KBM-7 (cell line): ENCODE measurements at regions not wholly inside any gene's neighbourhood (a gene's known extent, or its start where the extent isn't known, plus 50 kb on each side); places are given as distances from the start of the nearest gene placed in this dataset.

Source experiments
- DNase-seq: peaks from one replicate; pipeline ENCODE4 v3.0.0-alpha.2; 2015
- in situ Hi-C: fragments of 300-500 bp; cut with MboI; formaldehyde crosslinking; loops from 2 replicates; pipeline ENCODE4 v1.14.3; 2020; ENCODE audit warnings: low sequenced_read_pairs, low pct_unique_long_range_greater_than_20kb, mixed read lengths

DNA sequence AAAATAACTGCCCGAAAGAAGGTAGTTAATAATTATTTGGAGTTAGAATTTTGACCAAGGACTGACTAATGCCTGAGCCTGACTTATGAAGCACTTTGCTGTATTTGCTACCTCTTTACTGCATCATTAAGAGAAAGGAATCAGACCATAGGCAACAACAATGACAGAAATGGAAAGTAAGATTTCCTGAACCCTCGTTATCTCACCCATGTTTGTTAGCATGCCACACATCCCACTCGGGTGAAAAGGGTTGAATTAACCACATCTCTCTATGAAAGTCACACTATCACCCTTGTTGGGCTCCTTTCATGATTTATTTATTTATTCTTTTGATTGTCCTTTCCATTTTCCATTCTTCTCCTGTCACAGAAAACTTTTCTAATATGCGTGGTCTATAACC is 59.6 kb downstream of the OLIG3 start:
- no peak for DNase-seq
- in situ Hi-C loops = no loop called here

DNA sequence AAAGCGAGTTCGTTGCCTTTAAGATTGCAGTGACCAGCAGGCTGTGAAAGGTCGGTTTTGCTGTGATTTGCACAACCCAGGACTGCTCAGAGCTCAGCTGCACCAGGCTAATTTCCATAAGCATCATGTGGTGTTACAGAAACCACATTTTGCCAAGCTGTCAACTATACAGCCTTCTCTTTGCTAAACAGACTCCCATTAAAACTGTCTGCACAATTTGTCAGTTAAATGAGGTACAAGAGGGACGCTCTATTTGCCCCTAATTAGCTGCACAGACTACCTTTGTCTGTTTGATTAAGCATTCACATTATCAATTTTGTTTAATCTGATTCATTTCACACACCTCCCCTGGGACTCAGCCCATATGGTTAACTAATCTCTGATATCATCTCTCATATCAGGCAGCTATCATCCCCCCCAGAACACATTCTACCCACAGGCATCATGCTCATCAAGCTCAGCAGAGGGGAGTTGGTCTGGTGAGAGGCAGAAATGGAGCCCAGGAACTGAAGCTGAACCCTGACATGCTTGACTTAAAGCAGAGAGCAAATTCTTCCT is 62.1 kb downstream of the OLIG3 start:
- in situ Hi-C loops = no loop called here
- no peak for DNase-seq

GRCh38 chr6:137430954-137431353 is 63.2 kb downstream of the OLIG3 start:
- DNase-seq = no peak
- in situ Hi-C loops = no loop called here

GRCh38 chr6:137427656-137428290 is 66.4 kb downstream of the OLIG3 start:
- DNase-seq = no peak
- in situ Hi-C loops = no loop called here

- in situ Hi-C loops = no loop called here
- peak; percentile 27 for DNase-seq
Measured at GRCh38 chr6:137426007-137426689, 68.0 kb downstream of the OLIG3 start.

- in situ Hi-C loops = no loop called here
- no peak for DNase-seq
Measured at GRCh38 chr6:137424251-137424650, 69.9 kb downstream of the OLIG3 start.

GRCh38 chr6:137423451-137424168 is 70.6 kb downstream of the OLIG3 start:
- no peak for DNase-seq
- in situ Hi-C loops = no loop called here

DNA sequence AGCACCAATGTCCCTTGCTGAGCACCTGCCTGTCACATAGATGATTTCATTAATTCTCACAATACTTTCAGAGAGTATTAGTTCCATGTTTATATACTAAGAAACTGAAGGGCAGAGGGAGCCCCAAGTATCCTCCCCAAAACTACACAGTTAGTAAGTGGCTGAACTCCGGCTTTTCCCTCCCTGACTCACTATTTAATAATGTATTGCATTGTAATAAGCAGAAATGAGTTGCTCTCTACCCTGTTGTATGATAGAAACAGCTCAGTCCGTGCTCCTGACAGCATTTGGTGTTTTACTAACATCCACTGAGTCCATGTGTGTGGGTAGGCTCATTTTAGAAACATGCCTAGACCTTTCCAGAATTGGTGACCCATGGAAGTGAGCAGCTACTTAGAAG is 76.8 kb downstream of the OLIG3 start:
- no peak for DNase-seq
- in situ Hi-C loops = no loop called here

DNA sequence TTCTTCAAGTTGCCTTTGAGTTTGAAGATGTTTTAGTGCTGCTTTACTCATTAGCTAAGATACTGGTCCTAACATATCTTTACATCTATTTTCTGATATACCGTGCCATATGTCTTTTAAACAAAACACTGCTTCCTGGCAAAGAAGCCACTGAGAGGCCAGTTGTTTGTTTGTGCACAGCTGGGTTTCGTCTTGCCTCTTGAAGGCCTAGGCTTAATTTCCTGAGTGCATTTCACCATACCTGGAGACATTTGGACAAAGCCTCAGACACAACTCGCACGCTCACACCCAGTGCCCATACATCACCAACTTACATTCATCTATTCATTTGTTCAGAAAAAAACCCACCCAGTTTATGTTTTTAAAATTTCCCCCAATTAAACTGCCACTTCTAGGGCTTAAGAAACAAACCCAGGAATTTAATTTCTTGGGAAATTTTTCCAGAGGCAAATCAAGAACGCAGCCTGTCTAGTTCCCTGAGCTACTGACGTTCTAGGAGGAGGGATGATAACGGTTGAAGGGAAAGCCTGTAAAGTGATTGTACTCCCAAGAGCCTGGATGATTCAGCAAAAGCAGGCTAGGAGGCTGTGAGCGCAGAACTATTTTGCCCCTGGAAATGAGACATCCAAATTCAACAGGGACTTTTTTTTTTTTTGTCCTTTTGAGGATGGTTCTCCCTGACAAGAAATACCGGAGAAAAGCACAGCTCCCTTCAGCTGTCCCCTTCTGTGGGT is 77.7 kb downstream of the OLIG3 start:
- no peak for DNase-seq
- in situ Hi-C loops = no loop called here

- in situ Hi-C loops = no loop called here
- DNase-seq = no peak
Measured at GRCh38 chr6:137415834-137416190, 78.4 kb downstream of the OLIG3 start.

GRCh38 chr6:137415127-137415833 is 78.9 kb downstream of the OLIG3 start:
- peak; percentile 82 for DNase-seq
- in situ Hi-C loops = no loop called here

DNA sequence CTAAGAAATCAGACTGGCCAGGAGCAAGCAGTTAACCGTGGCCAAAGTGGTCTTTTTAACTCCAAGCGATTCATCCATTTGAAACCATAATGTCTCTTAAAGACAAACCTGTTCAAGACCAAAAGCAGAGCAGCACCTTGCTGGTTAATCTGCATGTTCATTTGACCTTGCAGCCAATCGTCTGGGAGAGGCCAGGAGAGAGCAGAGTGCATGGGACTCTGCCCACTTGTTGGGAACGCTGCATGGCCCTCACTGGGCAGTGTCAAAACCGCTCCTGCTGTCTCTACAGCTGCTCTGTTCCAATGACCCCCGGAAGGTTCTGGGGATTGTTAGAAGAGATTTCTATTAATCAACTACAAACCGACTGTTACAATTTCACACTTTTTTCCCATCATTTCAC is 79.6 kb downstream of the OLIG3 start:
- in situ Hi-C loops = no loop called here
- DNase-seq = no peak

DNA sequence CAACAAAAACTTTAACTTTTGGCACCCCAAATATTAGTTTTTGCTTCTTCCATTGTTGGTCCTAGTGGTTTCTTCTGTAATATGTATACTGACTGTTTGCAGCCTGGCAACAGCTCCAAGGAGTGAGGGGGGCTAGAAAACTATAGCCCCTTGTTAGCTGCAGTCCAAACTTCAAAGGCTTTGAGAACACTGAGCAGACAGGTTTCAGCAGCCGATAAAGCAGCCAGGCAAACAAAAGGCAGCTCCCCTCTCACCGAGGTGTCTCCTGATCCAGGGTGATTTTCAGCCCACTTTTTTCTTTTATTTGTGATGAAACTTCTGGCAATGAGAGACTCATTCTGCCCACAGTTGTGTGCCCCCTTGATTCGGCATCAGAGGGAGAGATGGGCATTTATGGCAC is 80.7 kb downstream of the OLIG3 start:
- no peak for DNase-seq
- in situ Hi-C loops = no loop called here

DNA sequence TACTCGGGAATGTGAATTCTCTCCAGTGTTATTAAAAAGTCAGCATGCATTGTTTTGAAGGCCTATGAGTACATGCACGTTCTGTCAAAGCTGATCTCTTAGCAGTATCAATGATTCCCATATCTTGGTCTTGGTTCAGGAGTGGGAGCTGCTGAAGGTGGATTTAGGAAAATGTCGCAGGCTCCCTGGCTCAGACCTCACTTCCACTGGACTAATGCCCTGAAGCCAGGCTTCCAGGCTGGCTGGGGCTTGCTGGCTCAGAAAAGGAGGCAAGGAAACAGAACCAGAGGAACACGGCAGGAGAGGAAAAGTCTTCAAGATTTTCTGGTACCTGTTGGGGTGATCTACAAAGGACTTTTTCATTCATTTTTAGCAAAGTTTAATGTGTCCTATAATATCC is 81.6 kb downstream of the OLIG3 start:
- in situ Hi-C loops = no loop called here
- no peak for DNase-seq

- DNase-seq = no peak
- in situ Hi-C loops = no loop called here
Measured at GRCh38 chr6:137409266-137409777, 84.9 kb downstream of the OLIG3 start.

DNA sequence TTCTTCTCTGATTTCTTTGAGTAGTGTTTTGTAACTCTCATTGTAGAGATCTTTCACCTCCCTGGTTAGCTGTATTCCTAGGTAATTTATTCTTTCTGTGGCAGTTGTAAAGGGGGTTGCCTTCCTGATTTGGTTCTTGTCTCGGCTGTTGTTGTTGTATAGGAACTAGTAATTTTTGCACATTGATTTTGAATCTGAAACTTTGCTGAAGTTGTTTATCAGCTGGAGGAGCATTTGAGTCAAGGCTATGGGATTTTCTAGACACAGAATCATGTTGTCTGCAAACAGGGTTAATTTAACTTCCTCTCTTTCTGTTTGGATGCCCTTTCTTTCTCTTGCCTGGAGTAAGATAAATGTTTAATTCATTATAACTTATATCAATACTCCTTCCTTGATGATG is 86.4 kb downstream of the OLIG3 start:
- no peak for DNase-seq
- in situ Hi-C loops = no loop called here

- in situ Hi-C loops = no loop called here
- DNase-seq = no peak
Measured at GRCh38 chr6:137405806-137406205, 88.4 kb downstream of the OLIG3 start.

- DNase-seq = no peak
- in situ Hi-C loops = no loop called here
Measured at GRCh38 chr6:137403855-137404254, 90.3 kb downstream of the OLIG3 start.

GRCh38 chr6:137403443-137403842 is 90.8 kb downstream of the OLIG3 start:
- in situ Hi-C loops = no loop called here

More at GRCh38 chr6:137403443-137403842, 90.8 kb downstream of the OLIG3 start:
- DNase-seq = no peak
